Smooth muscle cell (in vitro differentiated cells): ENCODE measurements at regions not wholly inside any gene's neighbourhood (a gene's known extent, or its start where the extent isn't known, plus 50 kb on each side); places are given as distances from the start of the nearest gene placed in this dataset.

Experiments
- DNase-seq: peaks from one replicate; lab custom pipeline; 2025; ENCODE audit not compliant: unreplicated experiment; lab: John Stamatoyannopoulos, UW
- H2AFZ ChIP-seq: fragments of 200-600 bp; sonication (generic); 2 replicates; pipeline ENCODE4 v1.6.0; 2016; ENCODE audit warnings: antibody characterized with exemption, low read depth, mild to moderate bottlenecking
- H3F3A ChIP-seq: fragments of 200-600 bp; sonication (generic); 2 replicates; pipeline ENCODE4 v1.6.0; 2017; ENCODE audit warnings: antibody characterized with exemption, low read depth
- H3K27ac ChIP-seq: fragments of 200-600 bp; sonication (generic); 2 replicates; pipeline ENCODE4 v1.5.1; 2016; ENCODE audit warnings: low read depth, mild to moderate bottlenecking
- H3K27me3 ChIP-seq: fragments of 200-600 bp; sonication (generic); 2 replicates; pipeline ENCODE4 v1.6.1; 2016; ENCODE audit warnings: low read depth, mild to moderate bottlenecking
- H3K36me3 ChIP-seq: fragments of 200-600 bp; sonication (generic); 2 replicates; pipeline ENCODE4 v1.5.1; 2016; ENCODE audit warnings: low read depth
- H3K4me1 ChIP-seq: fragments of 200-600 bp; sonication (generic); 2 replicates; pipeline ENCODE4 v1.5.1; 2016; ENCODE audit warnings: low read depth
- H3K4me2 ChIP-seq: fragments of 200-600 bp; sonication (generic); 2 replicates; pipeline ENCODE4 v1.6.0; 2016; ENCODE audit warnings: mild to moderate bottlenecking
- H3K4me3 ChIP-seq: fragments of 200-600 bp; sonication (generic); 2 replicates; pipeline ENCODE4 v1.5.1; 2016; ENCODE audit warnings: mild to moderate bottlenecking
- H3K79me2 ChIP-seq: fragments of 200-600 bp; sonication (generic); 2 replicates; pipeline ENCODE4 v1.6.0; 2016; ENCODE audit warnings: low read depth, mild to moderate bottlenecking
- H3K9ac ChIP-seq: fragments of 200-600 bp; sonication (generic); 2 replicates; pipeline ENCODE4 v1.6.0; 2016; ENCODE audit warnings: low read depth
- H3K9me3 ChIP-seq: fragments of 200-600 bp; sonication (generic); replicated peaks from 2 replicates; pipeline ENCODE4 v1.5.1; 2016; ENCODE audit warnings: low read depth
- H4K20me1 ChIP-seq: fragments of 200-600 bp; sonication (generic); 2 replicates; pipeline ENCODE4 v1.6.0; 2016; ENCODE audit warnings: low read depth
- WGBS: methylation state at CpG from one replicate; pipeline ENCODE4 v1.1.7; 2016; ENCODE audit warnings: low lambda C conversion rate; 5-methylcytosine and 5-hydroxymethylcytosine counted together
- TF ChIP-seq, protein P1 (sequence below): fragments of 200-600 bp; sonication (generic); IDR thresholded peaks from 2 replicates; pipeline ENCODE4 v1.5.1; 2017; ENCODE audit warnings: borderline replicate concordance, mild to moderate bottlenecking, antibody characterized with exemption; ENCODE audit not compliant: insufficient read depth, poor library complexity, severe bottlenecking

DNA sequence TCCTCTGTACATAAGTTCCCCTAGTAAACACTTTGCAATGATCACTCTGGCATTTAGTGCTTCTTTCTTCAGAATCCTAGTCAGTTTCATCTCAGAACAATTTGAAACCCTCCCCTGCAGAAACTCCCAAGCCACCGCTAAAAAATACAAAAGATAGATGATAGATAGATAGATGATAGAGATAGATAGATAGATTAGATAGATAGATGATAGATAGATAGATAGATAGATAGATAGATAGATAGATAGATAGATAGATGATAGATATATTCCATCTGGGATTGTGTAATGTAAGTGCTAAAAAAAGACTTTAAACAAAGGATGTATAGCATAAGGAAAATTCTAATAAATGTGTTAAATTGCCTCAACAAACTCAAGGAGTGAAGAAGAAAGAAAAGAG is 212.6 kb upstream of the POGK start:
- 98% methylated on average over 1 of the region's 1 CpG for WGBS
- no peak overlapping the region for H3K4me2 ChIP-seq
- TF ChIP-seq, protein P1, sequence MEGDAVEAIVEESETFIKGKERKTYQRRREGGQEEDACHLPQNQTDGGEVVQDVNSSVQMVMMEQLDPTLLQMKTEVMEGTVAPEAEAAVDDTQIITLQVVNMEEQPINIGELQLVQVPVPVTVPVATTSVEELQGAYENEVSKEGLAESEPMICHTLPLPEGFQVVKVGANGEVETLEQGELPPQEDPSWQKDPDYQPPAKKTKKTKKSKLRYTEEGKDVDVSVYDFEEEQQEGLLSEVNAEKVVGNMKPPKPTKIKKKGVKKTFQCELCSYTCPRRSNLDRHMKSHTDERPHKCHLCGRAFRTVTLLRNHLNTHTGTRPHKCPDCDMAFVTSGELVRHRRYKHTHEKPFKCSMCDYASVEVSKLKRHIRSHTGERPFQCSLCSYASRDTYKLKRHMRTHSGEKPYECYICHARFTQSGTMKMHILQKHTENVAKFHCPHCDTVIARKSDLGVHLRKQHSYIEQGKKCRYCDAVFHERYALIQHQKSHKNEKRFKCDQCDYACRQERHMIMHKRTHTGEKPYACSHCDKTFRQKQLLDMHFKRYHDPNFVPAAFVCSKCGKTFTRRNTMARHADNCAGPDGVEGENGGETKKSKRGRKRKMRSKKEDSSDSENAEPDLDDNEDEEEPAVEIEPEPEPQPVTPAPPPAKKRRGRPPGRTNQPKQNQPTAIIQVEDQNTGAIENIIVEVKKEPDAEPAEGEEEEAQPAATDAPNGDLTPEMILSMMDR, result no peak
- no peaks in the 10 kb centered on the region for H3K79me2 ChIP-seq
- no peaks in the 10 kb centered on the region for H3K36me3 ChIP-seq
- no peak overlapping the region for H2AFZ ChIP-seq
- H3K4me3 ChIP-seq, result no peak overlapping the region
- no peaks in the 10 kb centered on the region for H4K20me1 ChIP-seq
- H3K9me3 ChIP-seq, result no peaks in the 10 kb centered on the region
- no peaks in the 10 kb centered on the region for H3K4me1 ChIP-seq
- no peak overlapping the region for H3K9ac ChIP-seq
- DNase-seq, result no peak
- H3F3A ChIP-seq, result no peaks in the 10 kb centered on the region
- no peaks in the 10 kb centered on the region for H3K27me3 ChIP-seq
- no peak overlapping the region for H3K27ac ChIP-seq

- Histone ChIP-seq H3K36me3 (no peaks in the 10 kb centered on the region), H3K79me2 (no peaks in the 10 kb centered on the region), H3K4me3 (no peak overlapping the region), H3K4me1 (no peaks in the 10 kb centered on the region), H3K9me3 (no peaks in the 10 kb centered on the region), H3K27me3 (no peaks in the 10 kb centered on the region), H4K20me1 (no peaks in the 10 kb centered on the region), H3K9ac (no peak overlapping the region), H3K4me2 (no peak overlapping the region), H3F3A (no peaks in the 10 kb centered on the region), H2AFZ (no peak overlapping the region), H3K27ac (no peak overlapping the region)
- WGBS, result 36% methylated on average over 4 of the region's 4 CpGs
- DNase-seq, result no peak
- TF ChIP-seq, protein P1, result no peak
Measured at GRCh38 chr1:166627558-166627957, 211.7 kb upstream of the POGK start.

- H3K4me1 ChIP-seq, result no peaks in the 10 kb centered on the region
- no peak overlapping the region for H3K9ac ChIP-seq
- no peaks in the 10 kb centered on the region for H3K79me2 ChIP-seq
- H3K27ac ChIP-seq, result no peak overlapping the region
- no peaks in the 10 kb centered on the region for H3K27me3 ChIP-seq
- WGBS, result 86% methylated on average over 1 of the region's 1 CpG
- H3F3A ChIP-seq, result no peaks in the 10 kb centered on the region
- no peak for DNase-seq
- no peak overlapping the region for H3K4me2 ChIP-seq
- no peak overlapping the region for H2AFZ ChIP-seq
- TF ChIP-seq, protein P1, result no peak
- no peak overlapping the region for H3K4me3 ChIP-seq
- no peaks in the 10 kb centered on the region for H3K9me3 ChIP-seq
- H4K20me1 ChIP-seq, result no peaks in the 10 kb centered on the region
- no peaks in the 10 kb centered on the region for H3K36me3 ChIP-seq
Measured at GRCh38 chr1:166628259-166628658, 211.0 kb upstream of the POGK start.

DNA sequence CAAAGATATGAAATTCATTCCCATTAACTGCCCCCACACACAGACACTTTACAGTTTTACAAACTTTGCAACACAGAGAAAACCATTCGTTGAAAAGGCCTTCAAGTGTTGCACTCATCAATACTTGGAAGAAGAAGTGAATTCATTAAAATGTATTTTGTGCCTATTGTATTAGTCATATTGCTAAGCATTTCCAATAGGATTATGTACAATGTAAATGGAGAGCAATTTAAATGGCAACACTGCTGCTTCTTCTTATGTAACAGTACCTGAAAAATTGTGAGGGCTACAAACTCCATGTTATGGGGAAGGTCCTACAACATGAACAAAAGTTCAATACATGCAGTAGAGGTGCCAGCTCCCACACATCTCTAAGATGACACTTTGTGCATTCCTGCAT is 209.3 kb upstream of the POGK start:
- WGBS, result 76% methylated on average over 1 of the region's 1 CpG
- H3F3A ChIP-seq, result no peaks in the 10 kb centered on the region
- H3K27ac ChIP-seq, result no peak overlapping the region
- H3K4me2 ChIP-seq, result no peak overlapping the region
- TF ChIP-seq, protein P1, result no peak
- no peaks in the 10 kb centered on the region for H3K36me3 ChIP-seq
- H3K9ac ChIP-seq, result no peak overlapping the region
- no peaks in the 10 kb centered on the region for H3K79me2 ChIP-seq
- no peaks in the 10 kb centered on the region for H3K4me1 ChIP-seq
- no peak overlapping the region for H2AFZ ChIP-seq
- H4K20me1 ChIP-seq, result no peaks in the 10 kb centered on the region
- H3K27me3 ChIP-seq, result no peaks in the 10 kb centered on the region
- H3K4me3 ChIP-seq, result no peak overlapping the region
- H3K9me3 ChIP-seq, result no peaks in the 10 kb centered on the region
- no peak for DNase-seq
